DND-41 (cell line): ENCODE measurements at regions not wholly inside any gene's neighbourhood (a gene's known extent, or its start where the extent isn't known, plus 50 kb on each side); places are given as distances from the start of the nearest gene placed in this dataset.

Source experiments
- EZH2 ChIP-seq: IDR thresholded peaks from 3 replicates; pipeline ENCODE4 v1.6.1; 2012; ENCODE audit warnings: borderline replicate concordance, low read depth, mild to moderate bottlenecking, moderate library complexity, low read length, inconsistent platforms; ENCODE audit not compliant: severe bottlenecking
- TF ChIP-seq, protein P1 (sequence below): IDR thresholded peaks from 2 replicates; pipeline ENCODE4 v1.5.1; 2012; ENCODE audit warnings: borderline replicate concordance, low read length, moderate library complexity, mild to moderate bottlenecking; ENCODE audit not compliant: poor library complexity, severe bottlenecking; ENCODE audit errors: extremely low read depth

DNA sequence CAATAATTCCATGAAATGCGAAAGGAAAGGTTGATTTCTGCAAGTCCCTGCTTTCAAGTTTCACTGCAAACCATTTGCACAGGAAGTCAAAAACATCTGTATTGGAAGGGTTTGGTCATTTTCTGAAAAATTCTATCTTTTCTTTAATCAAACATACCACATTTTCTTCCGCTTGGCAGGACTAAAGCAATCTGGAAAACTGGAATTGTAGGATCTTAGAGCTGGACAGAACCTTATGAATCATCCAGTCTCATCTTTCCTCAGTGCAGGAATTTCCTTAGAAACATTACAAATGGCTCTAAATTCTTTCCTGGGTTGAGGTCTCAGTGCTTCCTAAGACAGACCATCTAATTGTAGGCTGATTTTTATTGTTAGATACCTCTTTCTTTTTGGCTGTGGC, 111.5 kb upstream of the ELAC2 start:
- TF ChIP-seq, protein P1, sequence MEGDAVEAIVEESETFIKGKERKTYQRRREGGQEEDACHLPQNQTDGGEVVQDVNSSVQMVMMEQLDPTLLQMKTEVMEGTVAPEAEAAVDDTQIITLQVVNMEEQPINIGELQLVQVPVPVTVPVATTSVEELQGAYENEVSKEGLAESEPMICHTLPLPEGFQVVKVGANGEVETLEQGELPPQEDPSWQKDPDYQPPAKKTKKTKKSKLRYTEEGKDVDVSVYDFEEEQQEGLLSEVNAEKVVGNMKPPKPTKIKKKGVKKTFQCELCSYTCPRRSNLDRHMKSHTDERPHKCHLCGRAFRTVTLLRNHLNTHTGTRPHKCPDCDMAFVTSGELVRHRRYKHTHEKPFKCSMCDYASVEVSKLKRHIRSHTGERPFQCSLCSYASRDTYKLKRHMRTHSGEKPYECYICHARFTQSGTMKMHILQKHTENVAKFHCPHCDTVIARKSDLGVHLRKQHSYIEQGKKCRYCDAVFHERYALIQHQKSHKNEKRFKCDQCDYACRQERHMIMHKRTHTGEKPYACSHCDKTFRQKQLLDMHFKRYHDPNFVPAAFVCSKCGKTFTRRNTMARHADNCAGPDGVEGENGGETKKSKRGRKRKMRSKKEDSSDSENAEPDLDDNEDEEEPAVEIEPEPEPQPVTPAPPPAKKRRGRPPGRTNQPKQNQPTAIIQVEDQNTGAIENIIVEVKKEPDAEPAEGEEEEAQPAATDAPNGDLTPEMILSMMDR = no peak
- TF ChIP-seq EZH2 = no peak
